ENCODE measurements at regions not wholly inside any gene's neighbourhood (a gene's known extent, or its start where the extent isn't known, plus 50 kb on each side); places are given as distances from the start of the nearest gene placed in this dataset.
"Not testable (repeated sequence)": the region's sequence is repeated elsewhere in the genome, so short reads cannot be mapped to it uniquely, and the experiment has no call there.

GRCh38 chr2:234553223-234553622, 56.3 kb upstream of the ARL4C start:
- TF ChIP-seq REST (IDR thresholded peaks at IDR 0.05); CTCF (IDR thresholded peaks at IDR 0.05); GATA3 (IDR thresholded peaks at IDR 0.05; ENCODE audit: borderline replicate concordance); KDM5A (IDR thresholded peaks at IDR 0.05): not testable (repeated sequence)
